Erythroblast (primary cell): ENCODE measurements at regions not wholly inside any gene's neighbourhood (a gene's known extent, or its start where the extent isn't known, plus 50 kb on each side); places are given as distances from the start of the nearest gene placed in this dataset.

Experiments used
- GATA1 ChIP-seq: IDR thresholded peaks from 2 replicates; pipeline ENCODE4 v1.6.1; 2011; ENCODE audit warnings: low read depth, mild to moderate bottlenecking, control low read depth, low read length, moderate library complexity
- POLR2A ChIP-seq: IDR thresholded peaks from 2 replicates; pipeline ENCODE4 v1.6.1; 2011; ENCODE audit warnings: mild to moderate bottlenecking, low read length

- no peak for TF ChIP-seq POLR2A
- TF ChIP-seq GATA1, result no peak
These were observed 131.6 kb upstream of the NUDT7 start for GRCh38 chr16:77590707-77591106.
